Suppressor macrophage treated with lipopolysaccharide for 1 hour (primary cell): ENCODE measurements at regions not wholly inside any gene's neighbourhood (a gene's known extent, or its start where the extent isn't known, plus 50 kb on each side); places are given as distances from the start of the nearest gene placed in this dataset.
A peak's percentile ranks its signal among the peaks of the same experiment; 100 is the strongest.

ENCODE experiments used
- DNase-seq, 3 donors: peaks; one replicate each; pipeline ENCODE4 v3.0.0-alpha.2; 2020 to 2022

GRCh38 chr1:239896569-239896968 is 195.1 kb upstream of the FMN2 start:
- no peak for DNase-seq

DNA sequence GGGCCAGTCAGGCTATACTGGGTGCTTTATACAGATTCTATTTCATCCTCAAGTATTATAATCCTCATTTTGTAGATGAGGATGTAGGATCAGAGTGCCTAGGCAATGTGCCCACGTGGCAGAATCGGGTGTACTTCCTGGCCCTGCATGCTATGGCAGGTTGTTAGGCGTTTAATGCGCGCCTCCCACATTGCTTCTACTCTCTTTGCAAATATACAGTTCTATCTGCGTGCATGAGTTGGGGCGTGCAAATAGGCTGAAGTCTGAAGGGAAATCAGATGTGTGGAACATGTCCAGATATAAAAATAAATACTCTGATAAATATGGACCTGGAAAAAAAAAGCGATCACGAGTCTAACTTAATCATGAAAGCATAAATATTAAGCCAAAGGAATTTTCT is 194.7 kb upstream of the FMN2 start:
- DNase-seq: no peak

DNA sequence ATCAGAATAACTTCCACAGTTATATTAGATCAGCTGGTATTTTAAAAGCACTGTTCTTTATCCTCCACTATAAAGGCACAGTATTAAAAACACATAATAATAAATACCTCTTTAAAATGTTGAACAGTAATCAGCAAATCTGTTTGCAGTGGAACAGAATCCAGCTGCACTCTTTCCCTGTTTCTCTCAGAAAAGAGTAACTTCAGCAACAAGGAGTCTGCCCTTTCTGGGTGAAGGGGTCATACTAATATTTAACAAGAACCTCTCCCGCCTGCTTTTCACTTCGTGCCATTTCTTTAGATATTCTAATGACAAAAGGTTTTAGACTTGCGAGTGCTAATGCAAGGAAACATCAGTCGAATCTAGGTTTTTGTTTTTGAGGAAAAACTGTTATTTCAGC is 194.2 kb upstream of the FMN2 start:
- no peak for DNase-seq

- DNase-seq: peak; percentile 86 to 91 (median 87)
These were observed 193.5 kb upstream of the FMN2 start for GRCh38 chr1:239898062-239898730.

DNA sequence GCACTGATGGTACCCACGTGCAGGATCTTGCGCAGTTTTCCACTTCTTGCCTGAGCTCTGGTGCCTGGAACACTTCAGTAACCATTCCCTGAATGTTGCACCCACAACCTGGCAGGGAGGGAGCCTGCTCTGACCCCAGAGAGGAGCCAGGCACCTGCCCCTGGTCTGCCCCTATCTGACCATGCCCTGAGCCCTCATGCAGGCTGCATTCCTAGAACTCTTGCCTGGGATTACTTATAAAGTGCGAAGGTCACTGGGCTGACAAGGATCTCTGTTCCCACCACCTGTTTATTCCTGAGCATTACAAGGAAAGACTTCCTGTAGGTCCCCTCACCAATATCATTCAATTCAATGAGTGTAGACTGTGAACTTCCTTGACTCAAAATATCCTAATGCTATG is 191.9 kb upstream of the FMN2 start:
- no peak for DNase-seq

DNA sequence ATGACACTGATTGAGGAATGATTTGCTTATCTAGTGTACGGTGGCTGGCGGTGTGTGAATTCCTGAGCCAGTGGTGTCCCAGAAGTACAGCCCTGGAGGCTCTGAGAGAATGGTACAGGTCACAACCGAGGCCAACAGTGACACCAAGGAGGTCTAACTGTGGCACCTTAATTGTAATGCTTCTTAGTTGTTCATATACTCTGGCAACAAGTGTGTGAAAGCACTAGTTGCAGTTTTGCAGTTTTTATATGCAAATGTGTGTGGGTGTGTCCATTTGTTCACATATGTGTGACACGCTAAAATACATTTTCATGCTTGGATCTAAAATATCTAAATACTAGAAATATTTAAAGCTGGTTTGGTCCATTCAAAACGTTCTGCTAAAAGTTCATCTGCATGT is 185.3 kb upstream of the FMN2 start:
- DNase-seq: no peak

DNA sequence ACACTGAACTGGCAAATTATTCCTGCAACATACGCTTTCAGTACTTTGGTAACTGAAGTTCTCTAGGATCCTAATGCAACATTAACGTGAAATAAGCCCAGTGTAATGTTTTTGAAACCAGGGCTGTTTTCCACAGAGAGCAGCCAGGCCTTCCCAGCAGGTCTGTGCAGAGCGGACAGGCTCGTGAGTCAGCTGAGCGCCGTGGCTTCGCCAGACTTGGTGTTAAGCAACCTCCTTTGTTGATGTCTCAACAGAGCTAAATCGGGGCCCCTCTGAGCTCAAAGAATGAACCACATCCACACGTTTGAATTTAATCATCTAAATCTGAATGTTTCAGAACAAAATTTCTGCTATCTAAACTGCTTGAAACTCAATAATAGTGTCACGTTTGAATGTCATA is 181.8 kb upstream of the FMN2 start:
- DNase-seq: peak; percentile 88 to 93 (median 90)

- peak; percentile 13 to 35 (median 29) for DNase-seq
These were observed 179.2 kb upstream of the FMN2 start for GRCh38 chr1:239912471-239912870.

DNA sequence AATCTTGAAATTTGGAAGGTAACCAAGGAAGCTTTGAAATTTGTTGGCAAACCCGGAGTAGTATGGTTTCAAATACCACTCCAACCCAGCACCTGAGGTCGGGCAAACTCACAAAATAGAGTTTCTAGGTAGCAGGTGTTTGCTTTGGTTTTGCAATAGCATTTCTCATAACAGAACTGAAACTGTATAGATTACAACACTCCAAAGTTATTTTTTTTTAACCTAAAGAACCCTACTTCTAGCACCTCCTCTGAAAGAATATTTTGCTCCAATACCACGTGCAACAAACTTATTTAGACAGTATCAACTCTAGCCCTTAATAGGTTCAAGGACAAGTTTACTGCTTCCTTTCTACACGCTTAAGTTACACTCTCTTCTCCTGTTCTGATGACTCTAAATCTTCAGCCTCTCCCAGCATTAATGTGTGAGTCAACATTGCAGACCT is 178.5 kb upstream of the FMN2 start:
- DNase-seq: no peak

DNA sequence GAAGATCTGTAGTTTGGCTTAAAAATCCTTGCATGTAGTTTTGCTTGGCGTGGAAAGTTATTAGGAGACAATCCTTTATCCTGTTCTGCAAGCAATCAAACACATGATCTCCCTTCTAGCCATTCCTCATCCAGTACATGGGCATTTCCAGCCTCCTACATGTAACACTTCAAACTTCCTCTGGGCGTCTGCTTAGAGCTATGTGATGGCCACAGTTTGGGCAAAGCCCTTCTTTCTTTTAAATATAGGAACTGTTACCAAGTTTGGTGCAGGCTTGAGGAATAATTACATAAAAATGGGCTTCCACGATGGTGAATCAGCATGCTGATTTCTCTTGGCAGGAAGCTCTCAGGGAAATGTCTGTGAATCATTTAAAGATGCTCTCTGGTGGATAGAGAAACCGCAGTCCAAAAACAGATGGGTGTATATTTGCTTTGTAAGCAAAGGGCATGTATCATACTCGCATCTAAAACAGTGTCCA is 176.9 kb upstream of the FMN2 start:
- peak; percentile 87 to 97 (median 95) for DNase-seq

DNA sequence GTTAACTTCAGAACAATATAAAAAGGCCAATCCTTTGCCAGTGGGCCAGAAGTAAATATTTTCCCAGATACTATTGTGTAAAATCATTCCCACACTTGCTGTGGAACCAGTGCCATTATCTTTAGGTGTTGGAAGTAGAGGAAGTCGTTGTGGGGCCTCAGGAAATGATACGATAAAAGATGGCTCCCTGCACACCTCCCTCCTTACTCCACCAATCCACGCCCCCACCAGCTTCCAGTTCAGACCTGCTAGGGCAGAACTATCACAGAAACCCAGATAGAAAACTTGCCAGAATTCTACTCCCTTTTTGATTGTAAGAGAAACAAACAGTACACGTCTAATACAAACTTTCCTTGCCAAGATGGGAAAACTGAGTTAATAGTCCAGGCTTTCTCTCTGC is 173.0 kb upstream of the FMN2 start:
- no peak for DNase-seq

GRCh38 chr1:239920214-239920613 is 171.5 kb upstream of the FMN2 start:
- no peak for DNase-seq

GRCh38 chr1:239922778-239923522 is 168.7 kb upstream of the FMN2 start:
- DNase-seq: no peak

DNA sequence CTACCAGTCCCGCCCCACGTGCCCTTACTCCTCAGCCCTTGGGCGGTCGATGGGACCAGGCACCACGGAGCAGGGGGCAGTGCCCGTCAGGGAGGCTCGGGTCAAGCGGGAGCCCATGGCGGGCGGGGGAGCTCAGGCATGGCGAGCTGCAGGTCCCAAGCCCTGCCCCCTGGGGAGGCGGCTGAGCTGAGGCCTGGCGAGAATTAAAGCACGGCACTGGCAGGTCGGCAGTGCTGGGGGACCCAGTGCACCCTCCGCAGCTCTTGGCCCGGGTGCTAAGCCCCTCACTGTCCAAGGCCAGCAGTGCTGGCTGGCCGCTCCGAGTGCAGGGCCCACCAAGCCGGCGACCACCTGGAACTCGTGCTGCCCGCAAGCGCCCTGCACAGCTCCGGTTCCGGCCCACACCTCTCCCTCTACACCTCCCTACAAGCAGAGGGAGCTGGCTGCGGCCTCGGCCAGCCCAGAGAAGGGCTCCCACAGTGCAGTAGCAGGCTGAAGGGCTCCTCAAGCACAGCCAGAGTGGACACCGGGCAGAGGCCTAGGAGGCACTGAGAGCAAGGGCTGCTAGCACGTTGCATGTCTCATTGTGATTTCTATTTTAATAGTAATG is 166.8 kb upstream of the FMN2 start:
- no peak for DNase-seq

DNA sequence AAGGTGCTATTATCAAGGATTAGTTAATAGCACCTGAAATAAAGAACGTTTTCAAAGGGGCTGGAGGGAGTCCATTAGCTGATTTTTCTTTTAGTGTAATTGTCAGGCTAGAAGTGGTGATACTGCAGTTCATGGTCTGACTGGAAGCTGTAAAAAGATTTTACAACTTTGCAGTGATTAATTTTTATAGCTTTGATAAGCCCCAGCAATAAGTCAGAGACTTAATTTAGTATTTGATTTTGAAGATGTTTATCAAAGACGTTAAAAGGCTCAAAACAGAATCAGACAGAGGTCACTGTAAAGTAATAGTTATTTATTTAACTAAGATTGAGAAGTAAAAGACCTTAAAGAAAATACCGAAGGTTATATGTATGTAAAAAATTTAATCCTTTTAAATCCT is 165.5 kb upstream of the FMN2 start:
- no peak for DNase-seq

GRCh38 chr1:239929317-239929716 is 162.4 kb upstream of the FMN2 start:
- DNase-seq: no peak

DNA sequence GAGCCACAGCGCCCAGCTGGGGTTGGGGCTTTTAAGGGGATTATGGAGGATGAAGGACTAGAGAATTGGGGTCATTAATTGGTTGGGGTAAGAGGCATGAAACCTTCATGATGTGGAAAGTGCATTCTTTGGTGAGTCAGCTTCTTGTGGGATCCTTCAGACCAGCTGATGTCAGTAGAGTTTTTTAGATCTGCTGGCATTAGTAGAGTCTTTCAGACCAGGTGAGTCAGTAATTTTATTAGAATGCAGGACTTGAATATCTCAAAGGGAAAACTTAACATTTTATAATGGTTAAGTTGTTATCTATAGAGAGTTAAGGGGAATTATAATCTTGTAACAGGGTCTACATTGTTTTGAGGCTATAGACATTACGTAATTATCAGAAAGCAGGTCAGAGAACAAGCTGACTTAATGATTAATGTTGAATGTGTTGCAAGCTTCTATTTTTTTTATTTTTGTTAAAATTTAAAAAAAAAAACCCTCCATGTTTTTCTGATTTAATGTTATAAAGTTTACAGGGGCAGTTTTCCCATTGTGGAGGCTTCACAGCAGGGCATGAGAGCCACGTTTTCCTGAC is 160.9 kb upstream of the FMN2 start:
- DNase-seq: no peak

DNA sequence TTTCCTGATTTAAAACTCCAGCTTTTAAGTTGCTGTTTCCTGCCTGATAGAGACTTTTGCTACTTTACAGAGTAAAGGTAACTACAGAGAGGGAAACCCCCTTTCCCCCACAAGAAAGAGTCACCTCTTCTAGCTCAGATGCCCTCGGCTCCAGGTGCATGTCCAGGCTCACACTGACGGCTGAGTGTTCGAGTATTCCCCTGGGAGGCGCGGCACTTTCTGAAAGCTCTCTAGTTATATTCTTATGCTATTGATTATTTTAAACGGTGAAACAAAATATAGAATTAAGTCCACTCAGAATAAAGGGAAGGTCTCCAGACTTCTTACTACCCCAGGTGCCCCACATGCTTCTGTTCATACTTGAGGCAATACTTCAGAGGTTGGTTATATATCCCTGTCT is 160.3 kb upstream of the FMN2 start:
- no peak for DNase-seq

DNA sequence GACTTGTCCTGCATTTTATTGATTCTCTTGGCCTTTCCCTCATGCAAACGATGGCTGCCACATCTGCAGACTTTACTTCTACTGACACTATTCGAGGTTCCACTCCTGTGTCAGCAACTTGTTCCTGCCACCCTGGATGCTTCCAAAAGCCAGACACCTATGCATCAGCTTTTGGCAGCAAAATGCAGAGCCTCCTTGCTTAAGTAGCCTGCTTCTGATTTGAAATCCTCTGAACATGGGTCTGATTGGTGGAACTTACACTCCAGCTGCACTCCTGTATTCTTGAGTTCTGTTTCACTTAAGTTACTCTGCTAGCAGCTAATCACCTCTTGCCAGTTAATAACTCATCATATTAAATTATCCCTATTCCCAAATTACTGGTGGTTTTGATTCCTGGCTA is 152.1 kb upstream of the FMN2 start:
- no peak for DNase-seq

DNA sequence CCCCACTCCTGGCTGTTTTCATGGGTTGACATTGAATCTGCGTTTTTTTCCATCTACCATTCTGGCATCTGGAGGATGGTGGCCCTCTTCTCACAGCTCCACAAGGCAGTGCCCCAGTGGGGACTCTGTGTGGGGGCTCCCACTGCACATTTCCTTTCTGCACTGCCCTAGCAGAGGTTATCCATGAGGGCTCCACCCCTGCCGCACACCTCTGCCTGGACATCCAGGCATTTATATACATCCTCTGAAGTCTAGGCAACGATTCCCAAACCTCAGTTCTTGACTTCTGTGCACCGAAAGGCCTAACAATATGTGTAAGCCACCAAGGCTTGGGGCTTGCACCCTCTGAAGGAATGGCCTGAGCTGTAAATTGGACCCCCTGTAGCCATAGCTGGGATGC is 147.9 kb upstream of the FMN2 start:
- no peak for DNase-seq

- peak; percentile 32 to 57 (median 55) for DNase-seq
These were observed 147.0 kb upstream of the FMN2 start for GRCh38 chr1:239944666-239945065.

GRCh38 chr1:239947801-239948200 is 143.9 kb upstream of the FMN2 start:
- no peak for DNase-seq

DNA sequence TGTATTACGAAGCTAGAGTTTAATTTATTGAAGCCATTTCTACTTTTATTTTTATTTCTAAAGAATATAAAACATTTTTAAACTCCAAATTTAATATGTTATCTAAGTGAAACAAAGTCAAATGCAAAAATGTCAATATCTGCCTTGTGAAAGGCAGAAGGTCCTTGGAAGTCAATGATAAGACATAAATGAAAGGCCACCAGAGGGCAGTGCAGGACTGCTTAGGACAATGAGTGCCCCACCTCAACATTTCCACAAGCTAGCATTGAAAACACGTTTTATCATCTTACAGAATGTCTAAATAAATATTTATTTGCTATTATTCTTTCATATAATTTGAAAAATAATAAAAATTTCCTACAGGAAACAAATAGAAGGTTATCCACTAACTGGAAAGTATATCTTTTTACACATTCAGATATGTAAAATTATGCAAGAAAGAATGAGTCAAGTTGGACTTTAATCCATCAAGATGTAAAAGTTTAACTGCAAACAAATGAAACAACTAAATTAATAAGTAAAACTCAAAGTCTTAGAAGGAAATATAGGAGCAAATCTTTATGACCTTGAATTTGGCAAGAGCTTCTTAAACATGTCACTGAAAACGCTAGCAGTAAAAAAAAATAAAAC is 140.1 kb upstream of the FMN2 start:
- DNase-seq: peak; percentile 82 to 91 (median 87)
